ENCODE measurements at regions not wholly inside any gene's neighbourhood (a gene's known extent, or its start where the extent isn't known, plus 50 kb on each side); places are given as distances from the start of the nearest gene placed in this dataset.

DNA sequence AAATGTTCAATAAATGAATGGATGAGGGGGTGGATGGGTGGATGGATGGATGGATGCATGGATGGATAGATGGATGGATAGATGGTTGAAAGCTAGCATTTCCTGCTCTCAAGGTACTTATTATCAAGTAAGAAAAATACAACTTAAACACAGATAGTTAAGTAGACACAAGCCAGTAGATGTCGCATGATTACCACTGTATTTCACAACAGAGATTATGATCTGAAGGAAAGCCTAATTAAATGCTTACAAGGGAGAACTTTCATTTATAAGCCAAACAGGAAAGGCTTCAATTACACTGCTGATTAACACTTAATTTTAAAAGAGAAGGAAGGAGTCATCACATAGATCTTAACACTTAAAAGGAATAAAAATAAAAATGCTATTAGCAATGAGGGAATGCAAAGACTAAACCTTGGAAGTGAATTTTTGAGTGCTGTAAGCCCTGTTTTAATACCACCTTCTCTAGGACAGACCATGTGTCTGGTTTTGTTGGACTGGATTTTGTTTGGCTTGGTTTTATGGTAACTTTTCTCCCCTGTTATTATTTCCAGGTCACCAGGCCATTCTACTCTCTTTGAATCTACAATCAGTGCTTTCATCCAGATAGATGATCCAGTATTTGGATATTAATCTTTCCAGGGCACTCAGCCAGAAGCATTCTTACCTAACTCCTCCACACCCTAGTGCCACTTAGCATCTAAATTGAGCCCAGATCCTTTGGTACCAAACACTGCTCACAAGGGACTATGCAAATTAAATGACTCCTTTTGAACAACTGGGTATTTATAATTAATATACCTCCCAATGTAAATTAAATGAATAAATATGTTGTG lies 75.5 kb upstream of the SLC39A8 start:
- Histone ChIP-seq H3K79me2 (ENCODE audit: insufficient read depth) (no peaks in the 10 kb centered on the region), H4K20me1 (ENCODE audit: insufficient read depth) (no peaks in the 10 kb centered on the region), H3K9ac (no peak overlapping the region), H3K4me2 (no peak overlapping the region), H3F3A (replicated peaks; ENCODE audit: insufficient read depth) (no peaks in the 10 kb centered on the region), H3K9me2 (no peaks in the 10 kb centered on the region), H2AFZ (ENCODE audit: low read depth) (no peak overlapping the region), H3K9me3 (no peaks in the 10 kb centered on the region), H3K4me1 (ENCODE audit: control insufficient read depth in 1 of 2, insufficient read depth in 2 of 2, low read depth in 1 of 2, low read length in 1 of 2) (peaks cover 0 to 7% of the 10 kb centered on the region in 2 experiments; a peak in 1 of 4 replicates), H3K27me3 (ENCODE audit: insufficient read depth) (no peaks in the 10 kb centered on the region), H3K4me3 (ENCODE audit: low read depth in 2 of 2, low read length in 1 of 2) (no peak overlapping the region), H3K36me3 (replicated peaks in 1 of 2; ENCODE audit: control insufficient read depth in 1 of 2, insufficient read depth in 2 of 2, low read length in 1 of 2) (no peaks in the 10 kb centered on the region), H3K27ac (ENCODE audit: low read depth in 2 of 2, low read length in 1 of 2) (no peak overlapping the region)
- WGBS (ENCODE audit: low lambda C conversion rate), result 83% methylated on average over 1 of the region's 1 CpG
- CTCF ChIA-PET, result no interaction called here
- POLR2A ChIA-PET, result no interaction called here
- TF ChIP-seq TCF12 (IDR thresholded peaks at IDR 0.05) (no peak), MEF2A (IDR thresholded peaks at IDR 0.05; ENCODE audit: borderline replicate concordance, low read depth) (no peak), ELF1 (IDR thresholded peaks at IDR 0.05) (no peak), SIN3A (IDR thresholded peaks at IDR 0.05; ENCODE audit: borderline replicate concordance, low read depth, low read length) (no peak), EP300 (IDR thresholded peaks at IDR 0.05; ENCODE audit: borderline replicate concordance in 1 of 2, low read depth in 1 of 2, low read length in 1 of 2) (no peak), YY1 (IDR thresholded peaks at IDR 0.05; ENCODE audit: low read depth) (no peak), RXRA (IDR thresholded peaks at IDR 0.05; ENCODE audit: borderline replicate concordance, low read depth) (no peak), RAD21 (IDR thresholded peaks at IDR 0.05; ENCODE audit: low read length) (no peak), CHD2 (IDR thresholded peaks at IDR 0.05; ENCODE audit: low read length, partially characterized antibody) (no peak), FOXJ3 (CRISPR knock-in tag; IDR thresholded peaks at IDR 0.05) (no peak)
- TF ChIP-seq, protein P1, sequence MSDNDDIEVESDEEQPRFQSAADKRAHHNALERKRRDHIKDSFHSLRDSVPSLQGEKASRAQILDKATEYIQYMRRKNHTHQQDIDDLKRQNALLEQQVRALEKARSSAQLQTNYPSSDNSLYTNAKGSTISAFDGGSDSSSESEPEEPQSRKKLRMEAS (IDR thresholded peaks at IDR 0.05; ENCODE audit: low read depth), result no peak
- TF ChIP-seq, protein P2, sequence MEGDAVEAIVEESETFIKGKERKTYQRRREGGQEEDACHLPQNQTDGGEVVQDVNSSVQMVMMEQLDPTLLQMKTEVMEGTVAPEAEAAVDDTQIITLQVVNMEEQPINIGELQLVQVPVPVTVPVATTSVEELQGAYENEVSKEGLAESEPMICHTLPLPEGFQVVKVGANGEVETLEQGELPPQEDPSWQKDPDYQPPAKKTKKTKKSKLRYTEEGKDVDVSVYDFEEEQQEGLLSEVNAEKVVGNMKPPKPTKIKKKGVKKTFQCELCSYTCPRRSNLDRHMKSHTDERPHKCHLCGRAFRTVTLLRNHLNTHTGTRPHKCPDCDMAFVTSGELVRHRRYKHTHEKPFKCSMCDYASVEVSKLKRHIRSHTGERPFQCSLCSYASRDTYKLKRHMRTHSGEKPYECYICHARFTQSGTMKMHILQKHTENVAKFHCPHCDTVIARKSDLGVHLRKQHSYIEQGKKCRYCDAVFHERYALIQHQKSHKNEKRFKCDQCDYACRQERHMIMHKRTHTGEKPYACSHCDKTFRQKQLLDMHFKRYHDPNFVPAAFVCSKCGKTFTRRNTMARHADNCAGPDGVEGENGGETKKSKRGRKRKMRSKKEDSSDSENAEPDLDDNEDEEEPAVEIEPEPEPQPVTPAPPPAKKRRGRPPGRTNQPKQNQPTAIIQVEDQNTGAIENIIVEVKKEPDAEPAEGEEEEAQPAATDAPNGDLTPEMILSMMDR (IDR thresholded peaks at IDR 0.05), result no peak; the same call in 1 of the 2 replicates
- TF ChIP-seq, protein P3, sequence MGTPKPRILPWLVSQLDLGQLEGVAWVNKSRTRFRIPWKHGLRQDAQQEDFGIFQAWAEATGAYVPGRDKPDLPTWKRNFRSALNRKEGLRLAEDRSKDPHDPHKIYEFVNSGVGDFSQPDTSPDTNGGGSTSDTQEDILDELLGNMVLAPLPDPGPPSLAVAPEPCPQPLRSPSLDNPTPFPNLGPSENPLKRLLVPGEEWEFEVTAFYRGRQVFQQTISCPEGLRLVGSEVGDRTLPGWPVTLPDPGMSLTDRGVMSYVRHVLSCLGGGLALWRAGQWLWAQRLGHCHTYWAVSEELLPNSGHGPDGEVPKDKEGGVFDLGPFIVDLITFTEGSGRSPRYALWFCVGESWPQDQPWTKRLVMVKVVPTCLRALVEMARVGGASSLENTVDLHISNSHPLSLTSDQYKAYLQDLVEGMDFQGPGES (IDR thresholded peaks at IDR 0.05; ENCODE audit: low read depth, low read length), result no peak
- TF ChIP-seq, protein P4, sequence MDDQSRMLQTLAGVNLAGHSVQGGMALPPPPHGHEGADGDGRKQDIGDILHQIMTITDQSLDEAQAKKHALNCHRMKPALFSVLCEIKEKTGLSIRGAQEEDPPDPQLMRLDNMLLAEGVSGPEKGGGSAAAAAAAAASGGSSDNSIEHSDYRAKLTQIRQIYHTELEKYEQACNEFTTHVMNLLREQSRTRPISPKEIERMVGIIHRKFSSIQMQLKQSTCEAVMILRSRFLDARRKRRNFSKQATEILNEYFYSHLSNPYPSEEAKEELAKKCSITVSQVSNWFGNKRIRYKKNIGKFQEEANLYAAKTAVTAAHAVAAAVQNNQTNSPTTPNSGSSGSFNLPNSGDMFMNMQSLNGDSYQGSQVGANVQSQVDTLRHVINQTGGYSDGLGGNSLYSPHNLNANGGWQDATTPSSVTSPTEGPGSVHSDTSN (IDR thresholded peaks at IDR 0.05), result no peak
- no peak for DNase-seq

Measured in SK-N-SH (cell line).